NCI-H2227 treated with DMSO at 0.1 percent for 48 hours (cell line): ENCODE measurements at regions not wholly inside any gene's neighbourhood (a gene's known extent, or its start where the extent isn't known, plus 50 kb on each side); places are given as distances from the start of the nearest gene placed in this dataset.

ENCODE experiments used
- DNase-seq: peaks from one replicate; lab custom pipeline; 2025; lab: John Stamatoyannopoulos, UW

DNA sequence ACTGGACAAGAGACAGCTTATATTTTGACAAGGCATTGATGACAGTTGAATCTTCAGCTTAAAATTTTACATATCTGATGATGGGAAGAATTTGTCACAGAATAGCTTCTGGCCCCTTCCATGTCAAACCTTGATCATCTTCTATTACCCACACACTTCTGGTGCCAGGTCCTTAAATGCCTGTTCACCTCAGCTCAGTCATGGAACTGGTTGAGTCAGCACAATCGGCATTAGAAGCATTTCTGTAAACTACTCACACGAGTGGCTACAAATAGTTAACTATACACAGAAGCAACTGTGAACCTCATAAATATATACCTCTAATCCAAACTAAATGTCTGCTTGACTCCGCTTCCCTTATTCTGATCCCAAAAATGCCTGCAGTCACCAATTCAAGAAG lies 161.2 kb downstream of the FOXO1 start:
- no peak for DNase-seq
